ENCODE measurements at regions not wholly inside any gene's neighbourhood (a gene's known extent, or its start where the extent isn't known, plus 50 kb on each side); places are given as distances from the start of the nearest gene placed in this dataset.

GRCh38 chr3:163672954-163673353 is 1405.3 kb downstream of the SI start:
- H3K27me3 ChIP-seq = no peaks in the 10 kb centered on the region
- no peaks in the 10 kb centered on the region for H3K36me3 ChIP-seq
- H3K4me3 ChIP-seq = no peak overlapping the region
- no peaks in the 10 kb centered on the region for H3K4me1 ChIP-seq
- no peak for ATAC-seq
- H3K27ac ChIP-seq = no peak overlapping the region
- no peak for TF ChIP-seq CTCF (IDR thresholded peaks at IDR 0.05 in 4 of 5, conservative IDR thresholded peaks at IDR 0.05 in 1 of 5)
- TF ChIP-seq POLR2A (IDR thresholded peaks at IDR 0.05) = no peak
- in situ Hi-C loops (cut with MboI; ENCODE audit: low sequenced_read_pairs in 4 of 4) (no loop called here), intact Hi-C loops (cut with DNase I; ENCODE audit: low total_unique reads) (no loop called here)
- H3K9me3 ChIP-seq = no peaks in the 10 kb centered on the region
- no peak for DNase-seq

DNA sequence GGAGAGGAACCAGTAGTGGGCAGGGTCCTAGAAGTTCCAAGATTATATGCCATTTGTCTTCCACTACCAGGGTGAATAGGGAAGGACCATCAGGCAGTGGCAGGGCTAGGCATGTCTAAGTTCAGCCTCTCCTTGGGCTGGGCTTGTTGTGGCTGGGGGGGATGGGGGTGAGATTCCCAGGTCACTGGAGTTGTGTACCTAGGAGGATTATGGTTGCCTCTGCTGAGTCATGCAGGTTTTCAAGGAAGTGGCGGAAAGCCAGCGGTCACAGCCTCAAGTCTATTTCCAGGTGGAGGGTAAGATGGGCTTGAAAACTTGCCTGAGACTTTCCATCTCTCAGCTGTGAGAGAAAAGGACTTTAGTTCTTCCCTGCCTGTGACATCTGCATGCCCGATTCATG is 1407.1 kb downstream of the SI start:
- DNase-seq (no peak), ATAC-seq (no peak)
- Histone ChIP-seq H3K4me3 (no peak overlapping the region), H3K4me1 (no peaks in the 10 kb centered on the region), H3K27ac (no peak overlapping the region), H3K36me3 (no peaks in the 10 kb centered on the region), H3K27me3 (no peaks in the 10 kb centered on the region), H3K9me3 (no peaks in the 10 kb centered on the region)
- intact Hi-C loops (cut with DNase I; ENCODE audit: low total_unique reads) = no loop called here
- no peak for TF ChIP-seq CTCF (IDR thresholded peaks at IDR 0.05 in 4 of 5, conservative IDR thresholded peaks at IDR 0.05 in 1 of 5)
- no peak for TF ChIP-seq POLR2A (IDR thresholded peaks at IDR 0.05)
- in situ Hi-C loops (cut with MboI; ENCODE audit: low sequenced_read_pairs in 4 of 4) = no loop called here

DNA sequence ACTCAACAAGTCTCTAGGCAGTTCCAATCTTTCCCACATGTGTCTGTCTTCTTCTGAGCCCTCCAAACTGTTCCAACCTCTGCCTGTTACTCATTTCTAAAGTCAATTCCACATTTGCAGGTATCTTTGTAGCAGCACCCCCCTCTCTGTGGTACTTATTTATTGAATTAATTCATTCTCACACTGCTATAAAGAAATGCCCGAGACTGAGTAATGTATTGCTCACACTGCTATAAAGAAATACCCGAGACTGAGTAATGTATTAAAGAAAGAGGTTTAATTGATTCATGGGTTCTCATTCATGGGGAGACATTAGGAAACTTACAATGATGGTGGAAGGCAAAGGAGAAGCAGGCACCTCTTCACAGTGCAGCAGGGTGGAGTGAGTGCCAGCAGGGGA is 1413.8 kb downstream of the SI start:
- DNase-seq (no peak), ATAC-seq (no peak)
- Histone ChIP-seq H3K27me3 (no peaks in the 10 kb centered on the region), H3K4me1 (no peaks in the 10 kb centered on the region), H3K36me3 (no peaks in the 10 kb centered on the region), H3K27ac (no peak overlapping the region), H3K4me3 (no peak overlapping the region), H3K9me3 (no peaks in the 10 kb centered on the region)
- intact Hi-C loops (cut with DNase I; ENCODE audit: low total_unique reads) = no loop called here
- TF ChIP-seq CTCF (IDR thresholded peaks at IDR 0.05 in 4 of 5, conservative IDR thresholded peaks at IDR 0.05 in 1 of 5) (no peak), POLR2A (IDR thresholded peaks at IDR 0.05) (no peak)
- in situ Hi-C loops (cut with MboI; ENCODE audit: low sequenced_read_pairs in 4 of 4) = no loop called here

DNA sequence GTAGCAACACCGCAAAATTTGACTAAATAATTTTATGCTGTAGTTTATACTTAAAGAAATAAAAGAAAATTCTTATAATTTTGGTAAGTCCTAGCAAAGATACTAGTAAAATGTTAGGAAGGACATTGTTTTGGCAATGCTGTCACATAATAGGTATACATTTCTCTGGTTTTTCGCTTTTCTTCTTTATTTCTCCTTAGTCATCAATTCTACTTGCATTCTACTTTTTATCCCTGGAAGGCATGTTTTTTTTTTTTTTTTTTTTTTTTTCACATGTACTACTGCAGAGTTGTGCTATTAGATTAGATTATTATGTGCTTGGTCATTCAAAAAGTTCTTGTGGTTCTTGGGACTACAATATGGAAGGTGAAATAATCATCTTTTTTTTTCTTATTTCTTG is 1421.2 kb downstream of the SI start:
- no peak for ATAC-seq

More for the DNA sequence above, 1421.2 kb downstream of the SI start:
- DNase-seq = no peak
- Histone ChIP-seq H3K36me3 (no peaks in the 10 kb centered on the region), H3K9me3 (no peaks in the 10 kb centered on the region), H3K27ac (no peak overlapping the region), H3K4me3 (no peak overlapping the region), H3K4me1 (no peaks in the 10 kb centered on the region), H3K27me3 (no peaks in the 10 kb centered on the region)
- in situ Hi-C loops (cut with MboI; ENCODE audit: low sequenced_read_pairs in 4 of 4) (no loop called here), intact Hi-C loops (cut with DNase I; ENCODE audit: low total_unique reads) (no loop called here)
- TF ChIP-seq CTCF (IDR thresholded peaks at IDR 0.05 in 4 of 5, conservative IDR thresholded peaks at IDR 0.05 in 1 of 5) (no peak), POLR2A (IDR thresholded peaks at IDR 0.05) (no peak)

All from gastrocnemius medialis (tissue), 4 donors.